Sigmoid colon (tissue), 4 donors: ENCODE measurements at regions not wholly inside any gene's neighbourhood (a gene's known extent, or its start where the extent isn't known, plus 50 kb on each side); places are given as distances from the start of the nearest gene placed in this dataset.

ENCODE experiments used
- POLR2A ChIP-seq, 2 donors: fragments of 450-650 bp; IDR thresholded peaks; one replicate each; pipeline ENCODE4 v1.6.1; 2016; ENCODE audit warnings: antibody characterized with exemption in 2 of 2, mild to moderate bottlenecking in 2 of 2, moderate library complexity in 2 of 2
- POLR2AphosphoS5 ChIP-seq, 4 donors: sonication (generic); formaldehyde crosslinking; IDR thresholded peaks; one replicate each; pipeline ENCODE4 v1.6.1; 2017; ENCODE audit warnings: antibody characterized with exemption in 4 of 4
- TF ChIP-seq, protein P1 (sequence below), 4 experiments: fragments of 450-650 bp in 3 of 4; fragments of 200-600 bp in 1 of 4; IDR thresholded peaks; one replicate each; pipeline ENCODE4 v1.5.1; 2016 to 2019; ENCODE audit warnings: antibody characterized with exemption in 4 of 4, mild to moderate bottlenecking in 3 of 4, moderate library complexity in 2 of 4

GRCh38 chr11:70730411-70730810 lies 332.1 kb downstream of the CTTN start:
- TF ChIP-seq POLR2A (IDR thresholded peaks at IDR 0.05): no peak
- TF ChIP-seq, protein P1, sequence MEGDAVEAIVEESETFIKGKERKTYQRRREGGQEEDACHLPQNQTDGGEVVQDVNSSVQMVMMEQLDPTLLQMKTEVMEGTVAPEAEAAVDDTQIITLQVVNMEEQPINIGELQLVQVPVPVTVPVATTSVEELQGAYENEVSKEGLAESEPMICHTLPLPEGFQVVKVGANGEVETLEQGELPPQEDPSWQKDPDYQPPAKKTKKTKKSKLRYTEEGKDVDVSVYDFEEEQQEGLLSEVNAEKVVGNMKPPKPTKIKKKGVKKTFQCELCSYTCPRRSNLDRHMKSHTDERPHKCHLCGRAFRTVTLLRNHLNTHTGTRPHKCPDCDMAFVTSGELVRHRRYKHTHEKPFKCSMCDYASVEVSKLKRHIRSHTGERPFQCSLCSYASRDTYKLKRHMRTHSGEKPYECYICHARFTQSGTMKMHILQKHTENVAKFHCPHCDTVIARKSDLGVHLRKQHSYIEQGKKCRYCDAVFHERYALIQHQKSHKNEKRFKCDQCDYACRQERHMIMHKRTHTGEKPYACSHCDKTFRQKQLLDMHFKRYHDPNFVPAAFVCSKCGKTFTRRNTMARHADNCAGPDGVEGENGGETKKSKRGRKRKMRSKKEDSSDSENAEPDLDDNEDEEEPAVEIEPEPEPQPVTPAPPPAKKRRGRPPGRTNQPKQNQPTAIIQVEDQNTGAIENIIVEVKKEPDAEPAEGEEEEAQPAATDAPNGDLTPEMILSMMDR (IDR thresholded peaks at IDR 0.05): no peak
- no peak for TF ChIP-seq POLR2AphosphoS5 (IDR thresholded peaks at IDR 0.05)
